Lower leg skin (tissue), 4 donors: ENCODE measurements at regions not wholly inside any gene's neighbourhood (a gene's known extent, or its start where the extent isn't known, plus 50 kb on each side); places are given as distances from the start of the nearest gene placed in this dataset.

Experiments
- DNase-seq, 2 donors: peaks; one replicate each; pipeline ENCODE4 v3.0.0-alpha.2; 2019; ENCODE audit warnings: low spot score in 2 of 2
- H3K4me3 ChIP-seq: fragments of 200-600 bp; sonication (generic); 2 replicates; pipeline ENCODE4 v1.5.1; 2017; ENCODE audit warnings: mild to moderate bottlenecking, low read depth; ENCODE audit not compliant: poor library complexity, severe bottlenecking
- POLR2A ChIP-seq, 2 donors: fragments of 450-650 bp; IDR thresholded peaks; one replicate each; pipeline ENCODE4 v1.6.1; 2016 to 2017; ENCODE audit warnings: antibody characterized with exemption in 2 of 2, mild to moderate bottlenecking in 1 of 2, moderate library complexity in 1 of 2
- WGBS, 2 donors: methylation state at CpG; one replicate each; pipeline ENCODE4 v1.1.5; 2018; 5-methylcytosine and 5-hydroxymethylcytosine counted together
- intact Hi-C: fragments of 100-400 bp; cut with DNase I; formaldehyde crosslinking; loops from one replicate; pipeline ENCODE4 v1.15.0; 2023; ENCODE audit warnings: low total_unique reads
- TF ChIP-seq, protein P1 (sequence below), 3 donors: fragments of 450-650 bp; IDR thresholded peaks; one replicate each; pipeline ENCODE4 v1.5.1; 2016; ENCODE audit warnings: antibody characterized with exemption in 3 of 3, mild to moderate bottlenecking in 3 of 3, moderate library complexity in 2 of 3

DNA sequence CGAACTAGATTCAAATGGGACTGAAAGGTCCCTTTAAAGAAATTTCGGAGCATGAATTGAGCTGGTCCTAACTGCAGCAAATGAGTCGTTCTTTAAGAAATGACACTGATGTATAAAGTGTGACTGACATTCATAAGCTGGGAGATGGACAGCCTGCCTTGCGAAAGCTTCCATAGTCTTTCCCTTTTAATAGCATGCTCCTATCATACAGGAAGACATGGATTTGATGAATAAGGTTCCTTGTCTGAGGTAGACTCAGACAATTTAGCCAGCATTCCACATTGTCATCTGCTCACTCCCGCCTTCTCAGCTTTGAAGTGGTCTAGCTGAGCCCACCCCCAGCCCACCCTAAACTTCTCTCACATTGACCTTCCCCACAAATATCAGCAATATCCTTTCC lies 264.9 kb downstream of the TSN start:
- WGBS, 2 donors = 80 to 85% methylated on average over 5 of the region's 5 CpGs
- no peak overlapping the region for H3K4me3 ChIP-seq
- intact Hi-C loops = no loop called here
- no peak for TF ChIP-seq POLR2A (IDR thresholded peaks at IDR 0.05)
- TF ChIP-seq, protein P1, sequence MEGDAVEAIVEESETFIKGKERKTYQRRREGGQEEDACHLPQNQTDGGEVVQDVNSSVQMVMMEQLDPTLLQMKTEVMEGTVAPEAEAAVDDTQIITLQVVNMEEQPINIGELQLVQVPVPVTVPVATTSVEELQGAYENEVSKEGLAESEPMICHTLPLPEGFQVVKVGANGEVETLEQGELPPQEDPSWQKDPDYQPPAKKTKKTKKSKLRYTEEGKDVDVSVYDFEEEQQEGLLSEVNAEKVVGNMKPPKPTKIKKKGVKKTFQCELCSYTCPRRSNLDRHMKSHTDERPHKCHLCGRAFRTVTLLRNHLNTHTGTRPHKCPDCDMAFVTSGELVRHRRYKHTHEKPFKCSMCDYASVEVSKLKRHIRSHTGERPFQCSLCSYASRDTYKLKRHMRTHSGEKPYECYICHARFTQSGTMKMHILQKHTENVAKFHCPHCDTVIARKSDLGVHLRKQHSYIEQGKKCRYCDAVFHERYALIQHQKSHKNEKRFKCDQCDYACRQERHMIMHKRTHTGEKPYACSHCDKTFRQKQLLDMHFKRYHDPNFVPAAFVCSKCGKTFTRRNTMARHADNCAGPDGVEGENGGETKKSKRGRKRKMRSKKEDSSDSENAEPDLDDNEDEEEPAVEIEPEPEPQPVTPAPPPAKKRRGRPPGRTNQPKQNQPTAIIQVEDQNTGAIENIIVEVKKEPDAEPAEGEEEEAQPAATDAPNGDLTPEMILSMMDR (IDR thresholded peaks at IDR 0.05) = no peak
- peak in 1 of 2 donors; percentile 4 for DNase-seq

DNA sequence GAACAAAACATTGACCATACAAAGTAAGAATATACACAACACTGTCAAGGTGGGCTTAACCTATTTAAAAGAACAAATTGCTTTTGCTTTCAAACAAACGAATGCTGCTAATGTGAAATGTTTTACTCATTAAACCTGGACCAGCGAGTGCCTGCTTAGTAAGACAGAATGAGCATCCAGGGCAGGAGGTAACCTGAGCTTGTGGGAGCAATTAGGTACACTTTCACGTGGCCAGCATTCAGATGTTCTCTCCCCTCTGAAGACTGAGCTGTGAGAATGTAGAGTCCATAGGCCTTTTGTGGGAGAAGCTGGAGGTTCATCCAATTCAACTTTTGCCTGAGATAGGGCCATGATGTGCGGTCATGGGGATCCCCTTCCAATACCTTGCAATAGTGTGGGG lies 266.5 kb downstream of the TSN start:
- no peak overlapping the region for H3K4me3 ChIP-seq
- WGBS, 2 donors = 83 to 88% methylated on average over 4 of the region's 4 CpGs
- intact Hi-C loops = no loop called here
- peak in 1 of 2 donors; percentile 2 for DNase-seq
- TF ChIP-seq POLR2A (IDR thresholded peaks at IDR 0.05) = no peak
- TF ChIP-seq, protein P1 (IDR thresholded peaks at IDR 0.05) = no peak

DNA sequence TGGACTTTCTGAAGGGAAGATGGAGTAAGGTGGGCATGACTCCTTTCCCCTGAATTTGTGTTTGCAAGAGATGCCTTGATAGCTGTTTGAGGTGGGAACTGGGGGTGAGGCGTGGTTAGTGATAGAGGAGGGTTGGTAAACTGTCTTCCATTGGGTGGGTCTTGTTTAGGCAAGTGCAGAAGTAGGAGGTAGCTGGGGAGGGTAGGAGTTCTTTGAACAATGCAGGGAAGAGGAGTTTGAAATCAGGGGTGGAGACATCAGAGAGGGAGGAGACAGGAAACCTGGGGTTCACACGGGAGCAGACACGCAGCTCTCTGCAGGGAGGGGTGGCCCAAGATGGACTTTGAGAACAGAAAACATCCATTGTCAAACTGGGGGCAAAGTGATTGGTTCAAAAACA lies 267.1 kb downstream of the TSN start:
- TF ChIP-seq POLR2A (IDR thresholded peaks at IDR 0.05) = no peak
- TF ChIP-seq, protein P1 (IDR thresholded peaks at IDR 0.05) = no peak
- 57 to 64% methylated on average over 3 of the region's 3 CpGs for WGBS, 2 donors
- intact Hi-C loops = no loop called here

DNA sequence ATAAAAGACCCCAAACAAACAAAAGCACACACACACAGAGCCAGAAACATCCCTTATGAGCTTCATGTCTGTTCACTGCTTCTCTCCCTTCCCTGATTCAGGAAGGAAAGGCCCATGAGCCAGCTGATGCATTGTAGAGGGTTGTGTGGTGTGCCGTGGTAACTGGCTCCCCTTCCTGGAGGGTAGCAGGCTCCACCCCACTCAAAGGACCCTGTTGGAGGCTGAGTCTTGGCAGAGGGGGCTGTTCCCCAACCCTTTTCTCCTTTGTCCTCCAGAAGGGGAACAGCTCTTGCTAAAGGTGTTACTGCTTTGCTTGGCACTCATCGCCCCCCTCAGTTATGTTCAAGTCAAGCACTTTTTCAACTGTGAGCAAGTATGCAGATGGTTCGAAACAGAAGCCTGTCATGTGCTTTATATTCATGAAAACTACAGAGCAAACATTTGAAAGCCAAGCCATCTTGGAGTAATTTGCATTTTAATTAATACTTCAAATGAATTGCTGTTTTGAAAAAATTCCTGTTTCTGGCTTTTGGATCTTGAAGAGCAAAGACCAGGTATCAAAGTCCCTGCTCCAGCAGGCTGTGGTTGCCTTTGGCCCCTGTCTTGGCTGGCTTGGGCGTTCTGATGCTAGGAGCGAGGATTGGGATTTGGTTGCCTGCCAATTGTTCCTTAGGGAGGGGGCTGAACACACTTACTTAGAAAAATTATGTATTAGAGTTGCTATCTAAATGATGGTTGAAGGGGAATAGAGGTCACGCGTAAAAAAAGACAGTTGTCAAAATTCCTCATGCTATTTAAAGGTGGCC lies 267.8 kb downstream of the TSN start:
- TF ChIP-seq POLR2A (IDR thresholded peaks at IDR 0.05) = no peak
- TF ChIP-seq, protein P1 (IDR thresholded peaks at IDR 0.05) = no peak
- 44 to 45% methylated on average over 7 of the region's 7 CpGs for WGBS, 2 donors
- intact Hi-C loops = no loop called here
- H3K4me3 ChIP-seq = no peak overlapping the region
- DNase-seq = peak in 1 of 2 donors; percentile 36

More for the DNA sequence above, 267.1 kb downstream of the TSN start:
- DNase-seq = no peak
- no peak overlapping the region for H3K4me3 ChIP-seq

DNA sequence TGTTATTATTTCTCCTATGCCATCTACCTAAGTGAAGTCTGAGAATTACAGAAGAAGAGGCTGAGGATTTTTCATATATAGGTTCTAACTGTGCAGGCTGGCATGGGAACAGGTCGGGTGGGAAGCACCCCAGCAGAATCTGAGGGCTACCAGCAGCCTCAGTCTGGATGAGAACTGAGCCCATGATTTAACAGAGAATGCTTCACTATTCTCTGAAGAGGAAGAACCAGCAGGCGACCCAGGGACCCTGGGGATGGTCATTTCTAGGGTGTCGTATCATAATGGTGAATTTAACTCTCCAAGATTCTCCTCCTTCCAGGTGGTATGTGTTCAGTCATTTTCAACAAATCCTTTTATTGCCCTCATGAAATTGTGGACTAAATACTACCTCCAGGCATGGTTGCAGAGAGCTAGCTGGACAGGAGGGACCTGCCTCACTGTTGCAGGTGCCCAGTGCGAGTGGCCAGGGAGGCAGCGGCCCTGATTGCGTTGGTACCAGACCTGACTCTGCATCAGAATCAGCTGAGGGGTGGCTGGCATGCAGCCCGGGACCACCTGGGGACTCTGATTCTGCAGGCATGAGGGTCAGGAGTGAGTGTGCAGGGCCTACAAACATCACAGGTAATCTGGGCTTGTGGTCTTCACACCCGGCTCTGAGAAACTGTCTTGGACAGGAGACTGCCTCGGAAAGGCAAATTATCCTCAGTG lies 272.2 kb downstream of the TSN start:
- TF ChIP-seq, protein P1 (IDR thresholded peaks at IDR 0.05) = no peak
- TF ChIP-seq POLR2A (IDR thresholded peaks at IDR 0.05) = no peak
- intact Hi-C loops = no loop called here
- peak in 1 of 2 donors; percentile 78 for DNase-seq
- 81 to 87% methylated on average over 9 of the region's 9 CpGs for WGBS, 2 donors
- no peak overlapping the region for H3K4me3 ChIP-seq
